AG04450 (cell line): ENCODE measurements at regions not wholly inside any gene's neighbourhood (a gene's known extent, or its start where the extent isn't known, plus 50 kb on each side); places are given as distances from the start of the nearest gene placed in this dataset.

ENCODE experiments used
- CTCF ChIA-PET: fragments of 300-600, 350-600 bp; formaldehyde crosslinking; extraction: SDS; loops from one replicate; lab custom pipeline; 2022; ENCODE audit warnings: antibody characterized with exemption, inconsistent platforms; lab: Charles Lee
- POLR2A ChIA-PET: fragments of 350-600 bp; formaldehyde crosslinking; extraction: SDS; loops from one replicate; lab custom pipeline; 2021; ENCODE audit warnings: antibody characterized with exemption, inconsistent platforms; lab: Yijun Ruan, JAX
- DNase-seq: peaks from one replicate; pipeline ENCODE4 v3.0.0-alpha.2; 2011; ENCODE audit warnings: low read depth, low spot score
- H3K27ac ChIP-seq: one replicate; pipeline ENCODE4 v1.5.1; 2012; ENCODE audit warnings: low read depth, low read length, control low read depth
- H3K27me3 ChIP-seq: one replicate; pipeline ENCODE4 v1.6.0; 2012; ENCODE audit warnings: low read length; ENCODE audit not compliant: control insufficient read depth, insufficient read depth
- H3K4me3 ChIP-seq: 2 replicates; pipeline ENCODE4 v1.5.1; 2011; ENCODE audit warnings: mild to moderate bottlenecking, low read depth, low read length, control low read depth
- H3K9me3 ChIP-seq: 2 replicates; pipeline ENCODE4 v1.5.1; 2012; ENCODE audit warnings: low read length; ENCODE audit not compliant: control insufficient read depth, insufficient read depth
- TF ChIP-seq, protein P1 (sequence below): IDR thresholded peaks from 2 replicates; pipeline ENCODE4 v1.5.1; 2011; ENCODE audit warnings: low read depth, low read length, control low read depth, inconsistent platforms

DNA sequence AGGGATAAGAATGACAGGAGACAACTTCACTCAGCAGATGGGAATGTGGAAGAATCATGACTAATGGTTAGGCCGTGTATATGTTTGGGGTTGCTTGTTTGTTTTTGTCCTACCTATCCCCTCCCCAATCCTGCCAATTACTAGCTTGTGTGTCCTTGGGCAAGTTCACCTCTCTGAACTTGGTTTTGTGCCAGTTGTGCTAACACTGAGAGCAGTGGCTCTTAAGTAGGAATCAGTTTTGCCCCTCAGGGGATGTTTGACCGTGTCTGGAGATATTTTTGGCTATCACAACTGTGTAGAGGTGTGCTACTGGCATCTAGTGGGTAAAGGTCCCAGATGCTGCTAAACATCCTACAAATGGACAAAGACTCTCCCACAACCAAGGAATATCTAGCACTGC, 287.0 kb downstream of the DMRT2 start:
- H3K27ac ChIP-seq: no peak overlapping the region
- H3K4me3 ChIP-seq: no peak overlapping the region
- no peaks in the 10 kb centered on the region for H3K27me3 ChIP-seq
- TF ChIP-seq, protein P1, sequence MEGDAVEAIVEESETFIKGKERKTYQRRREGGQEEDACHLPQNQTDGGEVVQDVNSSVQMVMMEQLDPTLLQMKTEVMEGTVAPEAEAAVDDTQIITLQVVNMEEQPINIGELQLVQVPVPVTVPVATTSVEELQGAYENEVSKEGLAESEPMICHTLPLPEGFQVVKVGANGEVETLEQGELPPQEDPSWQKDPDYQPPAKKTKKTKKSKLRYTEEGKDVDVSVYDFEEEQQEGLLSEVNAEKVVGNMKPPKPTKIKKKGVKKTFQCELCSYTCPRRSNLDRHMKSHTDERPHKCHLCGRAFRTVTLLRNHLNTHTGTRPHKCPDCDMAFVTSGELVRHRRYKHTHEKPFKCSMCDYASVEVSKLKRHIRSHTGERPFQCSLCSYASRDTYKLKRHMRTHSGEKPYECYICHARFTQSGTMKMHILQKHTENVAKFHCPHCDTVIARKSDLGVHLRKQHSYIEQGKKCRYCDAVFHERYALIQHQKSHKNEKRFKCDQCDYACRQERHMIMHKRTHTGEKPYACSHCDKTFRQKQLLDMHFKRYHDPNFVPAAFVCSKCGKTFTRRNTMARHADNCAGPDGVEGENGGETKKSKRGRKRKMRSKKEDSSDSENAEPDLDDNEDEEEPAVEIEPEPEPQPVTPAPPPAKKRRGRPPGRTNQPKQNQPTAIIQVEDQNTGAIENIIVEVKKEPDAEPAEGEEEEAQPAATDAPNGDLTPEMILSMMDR: no peak
- ChIA-PET POLR2A (no interaction called here), CTCF (no interaction called here)
- DNase-seq: no peak
- H3K9me3 ChIP-seq: peaks cover 4% of the 10 kb centered on the region

DNA sequence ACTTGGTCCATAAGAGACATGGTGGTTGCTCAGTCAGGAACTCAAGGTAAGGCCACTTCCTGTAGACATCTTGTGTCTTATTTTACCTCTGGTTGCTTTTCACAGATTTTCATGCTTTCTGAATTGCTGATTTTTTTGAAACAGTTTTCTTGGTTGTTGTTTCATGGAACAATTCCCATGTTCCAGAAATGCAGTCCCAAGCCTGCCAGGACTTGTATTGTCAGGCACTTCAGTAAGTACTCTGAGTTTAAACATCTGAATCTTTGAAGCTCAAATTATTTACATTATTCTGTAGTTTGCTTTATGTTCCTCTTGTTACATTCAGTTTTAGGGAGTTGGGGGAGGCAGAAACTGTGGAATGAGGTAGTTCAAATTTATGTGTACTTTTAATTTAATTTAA, 290.2 kb downstream of the DMRT2 start:
- POLR2A ChIA-PET: no interaction called here
- CTCF ChIA-PET: no interaction called here
- H3K27me3 ChIP-seq: no peaks in the 10 kb centered on the region
- no peak for DNase-seq
- H3K9me3 ChIP-seq: no peaks in the 10 kb centered on the region
- H3K4me3 ChIP-seq: no peak overlapping the region
- TF ChIP-seq, protein P1: no peak
- H3K27ac ChIP-seq: no peak overlapping the region

GRCh38 chr9:1353291-1353690, 303.1 kb downstream of the DMRT2 start:
- CTCF ChIA-PET: no interaction called here
- H3K27ac ChIP-seq: no peak overlapping the region
- no peak overlapping the region for H3K4me3 ChIP-seq
- TF ChIP-seq, protein P1: no peak
- no peaks in the 10 kb centered on the region for H3K27me3 ChIP-seq
- H3K9me3 ChIP-seq: peaks cover 4% of the 10 kb centered on the region; the same call in 1 of the 2 replicates
- POLR2A ChIA-PET: no interaction called here
- no peak for DNase-seq

- TF ChIP-seq, protein P1: no peak
- POLR2A ChIA-PET: no interaction called here
- CTCF ChIA-PET: no interaction called here
Measured at GRCh38 chr9:1354086-1354485, 303.9 kb downstream of the DMRT2 start.

DNA sequence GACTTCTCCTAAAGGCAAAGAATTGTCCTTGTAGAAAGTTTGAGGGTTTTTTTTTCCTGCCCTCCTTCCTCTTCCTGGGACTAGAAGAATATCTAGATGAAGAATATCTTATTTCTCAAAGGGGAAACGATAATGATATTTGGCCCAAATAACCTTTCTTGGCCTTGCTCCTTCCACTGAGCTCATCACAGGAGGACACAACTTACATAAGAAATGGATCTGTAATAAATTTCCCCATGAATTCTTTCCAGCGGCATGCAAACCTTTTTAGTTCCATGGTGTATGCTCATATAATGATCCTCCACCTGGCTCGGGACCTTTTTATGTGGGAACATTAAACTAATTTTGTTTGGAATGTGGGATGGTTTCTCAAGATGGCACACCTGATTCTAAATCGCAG, 304.4 kb downstream of the DMRT2 start:
- Histone ChIP-seq H3K4me3 (no peak overlapping the region), H3K27ac (no peak overlapping the region), H3K27me3 (no peaks in the 10 kb centered on the region), H3K9me3 (peaks cover 4% of the 10 kb centered on the region; the same call in 1 of the 2 replicates)
- DNase-seq: no peak
- CTCF ChIA-PET: no interaction called here
- TF ChIP-seq, protein P1: no peak
- POLR2A ChIA-PET: no interaction called here

More at GRCh38 chr9:1354086-1354485, 303.9 kb downstream of the DMRT2 start:
- no peak overlapping the region for H3K27ac ChIP-seq
- H3K4me3 ChIP-seq: no peak overlapping the region
- H3K9me3 ChIP-seq: peaks cover 4% of the 10 kb centered on the region; the same call in 1 of the 2 replicates
- H3K27me3 ChIP-seq: no peaks in the 10 kb centered on the region
- DNase-seq: no peak
